Head of caudate nucleus (tissue), 42 donors: ENCODE measurements at regions not wholly inside any gene's neighbourhood (a gene's known extent, or its start where the extent isn't known, plus 50 kb on each side); places are given as distances from the start of the nearest gene placed in this dataset.

ENCODE experiments used
- DNase-seq, 42 donors: peaks; one replicate each; pipeline versions ENCODE4 v3.0.0 to v3.0.0-alpha.2; 2020 to 2021; ENCODE audit warnings: mixed read lengths in 7 of 42
- intact Hi-C: fragments of 100-400 bp; cut with DNase I; formaldehyde crosslinking; loops from one replicate; pipeline ENCODE4 v1.15.0; 2022

GRCh38 chr9:126116351-126117157 is 210.1 kb upstream of the MVB12B start:
- intact Hi-C loops, result no loop called here
- peak in 4 of 42 donors; percentile 15 to 27 (median 21) for DNase-seq

DNA sequence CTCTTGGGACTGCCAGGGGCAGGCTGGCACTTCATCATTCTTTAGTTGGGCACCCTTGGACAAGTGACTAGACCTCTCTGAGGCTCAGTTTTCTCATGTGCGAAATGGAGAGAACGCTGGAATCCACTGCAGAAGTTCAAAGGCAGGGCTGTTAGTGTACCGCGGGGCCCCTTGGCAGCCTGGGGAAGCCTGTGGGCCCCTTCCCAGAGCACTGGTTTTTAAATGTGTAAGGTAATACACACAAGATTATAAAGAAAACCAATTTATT is 209.5 kb upstream of the MVB12B start:
- DNase-seq, result peak in 3 of 42 donors; percentile 3 to 21 (median 15)
- intact Hi-C loops, result no loop called here

DNA sequence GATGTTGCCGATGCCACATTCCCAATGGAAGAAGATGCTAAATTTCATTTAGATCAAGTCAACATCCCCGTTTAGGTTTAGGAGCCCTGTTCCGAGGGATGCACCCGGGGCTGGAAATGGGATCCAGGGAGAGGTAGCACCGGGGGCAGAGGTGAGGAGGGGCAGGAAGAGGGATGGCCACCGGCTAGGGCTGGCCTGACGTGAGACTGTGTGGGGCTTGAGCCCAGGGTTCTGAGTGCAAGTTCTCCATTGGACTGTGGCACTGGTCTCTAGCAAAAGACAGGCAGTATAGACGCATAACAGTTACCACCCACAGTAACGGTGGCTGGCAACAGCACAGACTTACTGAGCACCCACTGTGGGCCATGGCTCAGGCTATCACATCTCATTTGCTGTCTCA is 209.0 kb upstream of the MVB12B start:
- peak in 5 of 42 donors; percentile 0 to 28 (median 8) for DNase-seq
- intact Hi-C loops, result no loop called here

DNA sequence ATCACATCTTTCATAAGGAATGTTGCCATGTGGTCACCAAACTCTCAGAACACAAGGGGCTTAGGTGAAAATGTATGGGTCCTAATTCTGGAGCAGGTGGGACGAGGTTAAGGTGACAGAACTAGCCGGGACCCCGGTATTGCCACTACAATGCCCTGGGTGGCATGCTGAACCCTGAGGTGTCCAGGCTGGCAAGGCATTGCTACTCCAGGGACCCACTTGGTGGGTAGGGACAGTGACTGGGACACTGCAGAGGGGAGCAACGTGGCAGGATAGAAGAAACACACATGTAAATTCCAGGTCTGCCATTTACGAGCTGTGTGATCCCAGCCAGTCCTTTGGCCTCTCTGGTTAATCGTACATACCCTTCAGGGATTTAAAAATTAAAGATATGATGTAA is 206.9 kb upstream of the MVB12B start:
- peak in 2 of 42 donors; percentile 15 to 21 for DNase-seq
- intact Hi-C loops, result no loop called here

DNA sequence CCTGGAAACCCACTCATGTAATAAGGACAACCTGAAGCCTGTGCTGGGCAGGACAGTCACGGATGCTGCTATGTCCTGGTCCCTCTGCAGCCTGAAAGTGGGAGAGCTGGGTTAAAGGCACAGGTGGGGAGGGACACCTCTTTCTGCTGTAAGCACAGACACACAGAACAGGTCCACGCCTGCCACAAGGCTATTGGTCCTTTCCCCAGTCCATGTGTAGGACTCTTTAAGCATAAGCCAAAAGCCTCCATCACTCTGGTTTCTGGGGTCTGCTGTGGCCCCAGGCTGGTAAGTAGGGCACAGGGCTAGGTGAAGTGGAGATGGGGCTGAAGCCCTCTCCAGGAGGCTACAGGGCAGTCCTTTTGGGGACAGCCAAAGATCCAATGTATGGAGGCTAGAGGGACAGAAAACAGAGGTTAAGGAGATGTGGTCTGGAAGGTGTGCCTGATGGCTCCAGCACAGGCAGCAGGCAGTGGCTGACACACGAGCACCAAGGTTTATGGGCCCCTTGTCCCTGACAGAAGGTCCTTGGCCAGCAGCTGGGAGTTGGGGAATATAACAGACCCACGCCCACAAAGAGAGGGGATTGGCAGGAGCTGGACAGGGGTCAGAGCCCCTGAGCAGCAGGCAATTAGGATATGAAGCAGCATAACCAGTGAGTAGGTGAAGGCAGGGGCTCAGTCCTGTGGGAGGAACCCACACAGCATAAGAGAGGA is 203.6 kb upstream of the MVB12B start:
- peak in 2 of 42 donors; percentile 10 to 19 for DNase-seq
- intact Hi-C loops, result no loop called here

DNA sequence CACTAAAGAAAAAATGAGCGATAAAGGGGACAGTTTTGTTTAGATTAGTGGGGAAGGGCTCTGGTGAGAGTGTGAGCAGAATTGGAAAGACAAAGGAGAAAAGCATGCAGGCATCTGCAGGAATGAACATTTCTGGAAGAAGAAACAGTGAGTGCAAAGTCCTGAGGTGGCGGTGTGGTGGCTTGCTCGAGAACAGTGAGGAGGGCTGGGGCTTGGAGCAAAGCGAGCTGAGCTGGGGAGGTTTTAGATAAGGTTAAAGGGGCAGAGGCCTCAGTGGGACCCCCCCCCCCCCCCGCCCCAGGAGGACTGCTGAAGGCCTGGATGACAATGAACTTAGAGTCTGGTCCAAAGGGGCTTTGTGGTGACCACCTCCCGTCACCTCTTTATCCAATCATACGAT is 202.7 kb upstream of the MVB12B start:
- peak in 2 of 42 donors; percentile 8 for DNase-seq
- intact Hi-C loops, result no loop called here

DNA sequence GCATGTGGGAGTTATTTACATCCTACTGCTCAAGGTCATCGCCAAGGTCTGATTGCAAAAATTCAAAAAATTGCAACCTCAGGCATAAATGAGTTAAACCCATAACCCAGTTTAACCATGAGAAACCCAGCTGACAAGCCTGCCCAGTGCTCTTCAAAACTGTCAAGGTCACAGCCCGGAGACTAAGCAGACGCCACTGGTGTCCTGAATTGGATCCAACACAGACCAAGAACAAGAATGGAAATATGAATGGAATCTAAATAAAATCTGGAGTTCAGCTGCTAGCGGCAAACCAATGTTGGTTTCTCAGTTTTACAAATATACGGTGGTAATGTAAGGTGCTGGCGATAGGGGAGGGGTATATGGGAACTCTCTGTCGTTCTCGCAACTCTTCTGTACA is 201.5 kb upstream of the MVB12B start:
- intact Hi-C loops, result no loop called here
- DNase-seq, result peak in 2 of 42 donors; percentile 8 to 13

DNA sequence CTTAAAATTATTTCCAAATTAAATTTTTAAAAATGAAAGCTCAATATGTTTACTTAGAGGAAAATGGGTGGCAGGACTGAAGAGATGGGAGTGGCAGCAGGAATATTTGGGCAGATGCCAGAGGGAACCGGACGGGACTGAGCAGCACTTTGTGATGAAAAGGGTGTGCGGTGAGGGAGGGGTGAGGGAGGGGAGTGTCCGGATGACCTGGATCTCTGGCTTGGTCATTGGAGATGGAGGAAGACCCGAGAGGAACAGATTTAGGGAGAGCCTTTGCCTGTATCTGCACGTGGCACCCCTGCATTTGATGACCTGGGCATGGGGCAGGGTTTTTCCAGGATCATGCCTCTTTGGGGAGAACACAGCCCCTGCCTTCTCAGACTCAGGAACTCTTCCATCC is 201.1 kb upstream of the MVB12B start:
- peak in 4 of 42 donors; percentile 1 to 38 (median 26) for DNase-seq
- intact Hi-C loops, result no loop called here

DNA sequence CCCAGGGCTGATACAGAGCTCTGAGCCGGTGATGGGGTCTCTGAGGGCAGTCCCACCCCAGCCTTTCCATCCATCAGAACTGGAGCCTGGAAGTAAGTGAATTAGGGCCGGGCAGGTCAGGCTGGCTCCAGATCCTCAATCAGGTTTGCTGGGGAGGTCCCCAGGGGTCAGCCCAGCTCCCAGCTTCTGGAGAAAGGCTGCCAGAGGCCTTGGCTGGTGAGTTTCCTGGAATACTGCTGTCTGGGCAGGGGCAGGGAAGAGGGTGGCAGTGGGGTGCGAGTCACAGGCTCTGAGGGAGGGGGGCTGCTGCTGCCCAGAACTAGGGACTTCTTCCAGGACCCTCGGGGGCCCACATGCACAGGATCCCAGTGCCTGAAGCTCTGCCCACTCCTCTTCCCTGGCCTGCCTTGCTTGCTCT is 200.6 kb upstream of the MVB12B start:
- peak in 4 of 42 donors; percentile 8 to 27 (median 12) for DNase-seq
- intact Hi-C loops, result no loop called here

- DNase-seq, result peak in 4 of 42 donors; percentile 1 to 24 (median 12)
- intact Hi-C loops, result no loop called here
Measured at GRCh38 chr9:126126807-126127206, 199.8 kb upstream of the MVB12B start.

DNA sequence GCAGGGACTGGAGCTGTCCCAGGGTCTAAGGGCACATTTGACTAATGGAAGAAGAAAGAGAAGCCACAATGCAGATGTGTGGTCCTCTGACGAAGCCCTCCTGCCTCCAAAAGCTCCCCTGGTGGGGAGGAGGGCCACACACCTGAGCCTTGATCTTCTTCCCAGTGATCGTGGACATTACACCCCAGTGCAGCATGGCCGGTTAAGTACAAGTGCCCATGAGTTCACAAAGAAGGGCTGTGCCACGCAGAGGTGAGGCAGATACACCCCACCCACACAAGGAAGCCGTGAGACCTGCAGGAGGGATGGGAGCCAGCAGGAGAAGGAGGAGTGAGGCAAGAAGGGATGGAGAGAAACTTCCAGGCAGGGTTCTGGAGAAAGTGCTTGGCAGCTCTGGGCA is 199.0 kb upstream of the MVB12B start:
- intact Hi-C loops, result no loop called here
- peak in 4 of 42 donors; percentile 2 to 10 (median 6) for DNase-seq

- DNase-seq, result peak in 3 of 42 donors; percentile 7 to 16 (median 10)
- intact Hi-C loops, result no loop called here
Measured at GRCh38 chr9:126128494-126129142, 198.0 kb upstream of the MVB12B start.

GRCh38 chr9:126131066-126132010 is 195.3 kb upstream of the MVB12B start:
- intact Hi-C loops, result no loop called here
- DNase-seq, result peak in 4 of 42 donors; percentile 3 to 27 (median 20)

- peak in 1 of 42 donors; percentile 2 for DNase-seq
- intact Hi-C loops, result no loop called here
Measured at GRCh38 chr9:126132746-126133145, 193.9 kb upstream of the MVB12B start.

GRCh38 chr9:126144196-126144595 is 182.4 kb upstream of the MVB12B start:
- intact Hi-C loops, result no loop called here

GRCh38 chr9:126144603-126145456 is 181.8 kb upstream of the MVB12B start:
- intact Hi-C loops, result no loop called here
- DNase-seq, result peak in 4 of 42 donors; percentile 0 to 33 (median 18)

More at GRCh38 chr9:126144196-126144595, 182.4 kb upstream of the MVB12B start:
- no peak for DNase-seq

GRCh38 chr9:126145887-126146253 is 180.8 kb upstream of the MVB12B start:
- no peak for DNase-seq

More at GRCh38 chr9:126145887-126146253, 180.8 kb upstream of the MVB12B start:
- intact Hi-C loops, result no loop called here
